ENCODE measurements at regions not wholly inside any gene's neighbourhood (a gene's known extent, or its start where the extent isn't known, plus 50 kb on each side); places are given as distances from the start of the nearest gene placed in this dataset.
A peak's percentile ranks its signal among the peaks of the same experiment; 100 is the strongest.
"Not testable (repeated sequence)": the region's sequence is repeated elsewhere in the genome, so short reads cannot be mapped to it uniquely, and the experiment has no call there.

DNA sequence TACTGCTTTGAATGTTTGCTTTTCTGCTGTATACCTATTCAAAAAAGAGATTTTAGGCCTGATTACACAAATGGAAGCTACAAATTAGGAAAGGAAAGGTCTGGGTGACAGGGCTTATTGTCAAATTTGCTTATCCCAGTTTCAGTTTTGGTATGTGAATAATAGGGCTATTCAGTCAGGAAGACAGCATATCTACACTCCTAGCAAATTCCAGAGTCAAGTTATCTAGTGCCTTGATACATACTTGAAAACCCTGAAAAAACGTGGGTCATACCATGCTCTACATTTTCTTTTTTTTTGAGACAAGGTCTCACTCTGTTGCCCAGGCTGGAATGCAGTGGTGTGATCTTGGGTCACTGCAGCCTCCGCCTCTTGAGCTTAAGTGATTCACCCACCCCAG lies 59.2 kb upstream of the CCDC180 start:
- DNase-seq (ENCODE audit: low spot score): peak; percentile 13

DNA sequence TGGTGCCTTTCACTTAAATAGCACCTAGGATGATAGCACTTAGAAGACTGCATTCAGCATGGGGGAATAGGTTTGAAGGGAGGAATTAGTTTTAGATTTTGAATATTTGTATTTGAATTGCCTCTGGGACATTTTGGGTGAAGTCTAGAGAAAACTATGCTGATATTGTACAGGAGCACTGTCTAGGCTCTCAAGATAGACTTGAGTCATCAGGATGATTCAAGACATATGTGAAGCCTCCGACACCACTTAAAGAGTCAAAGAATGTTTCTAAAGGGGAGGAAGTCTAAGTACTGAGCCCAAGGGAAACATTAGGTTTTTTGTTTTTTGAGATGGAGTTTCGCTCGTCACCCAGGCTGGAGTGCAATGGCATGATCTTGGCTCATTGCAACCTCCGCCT lies 63.9 kb upstream of the CCDC180 start:
- DNase-seq (ENCODE audit: low spot score): no peak

- peak; percentile 26 for DNase-seq (ENCODE audit: low spot score)
These were observed 66.0 kb upstream of the CCDC180 start for GRCh38 chr9:97241430-97241829.

GRCh38 chr9:97237951-97238889 lies 69.2 kb upstream of the CCDC180 start:
- peak; percentile 88 for DNase-seq (ENCODE audit: low spot score)

GRCh38 chr9:97237311-97237786 lies 70.1 kb upstream of the CCDC180 start:
- DNase-seq (ENCODE audit: low spot score): no peak

DNA sequence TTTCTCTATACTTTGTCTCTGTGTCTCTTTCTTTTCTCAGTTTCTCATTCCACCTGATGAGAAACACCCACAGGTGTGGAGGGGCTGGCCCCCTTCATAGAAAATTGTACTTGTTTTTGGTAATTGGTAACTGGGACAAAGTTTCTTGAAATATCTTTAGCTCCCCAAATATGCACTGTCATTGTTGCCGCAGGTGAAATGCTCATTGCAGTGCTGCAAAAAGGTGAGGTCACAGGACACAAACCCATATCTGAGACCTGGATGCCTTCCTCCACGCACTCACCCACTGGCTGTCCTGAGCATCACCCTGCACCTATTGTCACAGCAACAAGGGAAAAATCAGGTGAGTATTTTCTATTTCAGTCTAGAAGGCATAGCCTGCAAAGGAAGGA lies 74.5 kb upstream of the CCDC180 start:
- DNase-seq (ENCODE audit: low spot score): not testable (repeated sequence)

DNA sequence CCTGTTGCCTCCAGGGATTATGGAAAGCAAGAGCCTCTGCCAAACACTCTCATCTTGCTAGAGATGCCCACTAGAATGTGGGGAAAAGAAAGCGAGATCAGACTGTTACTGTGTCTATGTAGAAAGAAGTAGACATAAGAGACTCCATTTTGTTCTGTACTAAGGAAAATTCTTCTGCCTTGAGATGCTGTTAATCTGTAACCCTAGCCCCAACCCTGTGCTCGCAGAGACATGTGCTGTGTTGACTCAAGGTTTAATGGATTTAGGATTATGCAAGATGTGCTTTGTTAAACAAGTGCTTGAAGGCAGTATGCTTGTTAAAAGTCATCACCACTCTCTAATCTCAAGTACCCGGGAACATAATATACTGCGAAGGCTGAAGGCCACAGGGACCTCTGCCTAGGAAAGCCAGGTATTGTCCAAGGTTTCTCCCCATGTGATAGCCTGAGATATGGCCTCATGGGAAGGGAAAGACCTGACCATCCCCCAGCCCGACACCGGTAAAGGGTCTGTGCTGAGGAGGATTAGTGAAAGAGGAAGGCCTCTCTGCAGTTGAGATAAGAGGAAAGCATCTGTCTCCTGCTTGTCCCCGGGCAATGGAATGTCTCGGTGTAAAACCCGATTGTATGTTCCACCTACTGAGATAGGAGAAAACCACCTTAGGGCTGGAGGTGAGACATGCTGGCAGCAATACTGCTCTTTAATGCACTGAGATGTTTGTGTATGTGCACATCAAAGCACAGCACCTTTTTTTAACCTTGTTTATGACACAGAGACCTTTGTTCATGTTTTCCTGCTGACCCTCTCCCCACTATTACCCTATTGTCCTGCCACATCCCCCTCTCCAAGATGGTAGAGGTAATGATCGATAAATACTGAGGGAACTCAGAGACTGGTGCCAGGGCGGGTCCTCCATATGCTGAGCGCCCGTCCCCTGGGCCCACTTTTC lies 75.1 kb upstream of the CCDC180 start:
- not testable (repeated sequence) for DNase-seq (ENCODE audit: low spot score)

DNA sequence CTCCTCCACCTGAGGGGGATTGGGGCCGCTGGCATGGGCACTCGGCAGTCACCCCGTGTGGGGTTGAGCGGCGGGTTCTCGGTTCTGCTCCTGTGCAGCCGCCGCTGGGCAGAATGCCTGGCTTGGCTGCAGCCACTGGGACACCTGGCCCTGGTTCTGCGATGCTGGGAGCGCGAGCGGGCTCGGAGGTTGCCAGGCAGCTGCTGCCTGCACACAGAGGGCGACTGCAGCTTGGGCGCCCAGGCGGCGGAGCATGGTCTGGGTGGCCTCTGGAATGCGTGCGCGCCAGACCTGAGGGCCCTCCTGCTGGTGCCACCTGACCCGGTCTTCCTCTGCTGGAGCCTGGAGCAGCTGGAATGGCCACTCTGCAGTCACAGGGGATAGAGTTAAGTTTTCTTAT lies 85.1 kb upstream of the CCDC180 start:
- not testable (repeated sequence) for DNase-seq (ENCODE audit: low spot score)

GRCh38 chr9:97221478-97222355 lies 85.7 kb upstream of the CCDC180 start:
- DNase-seq (ENCODE audit: low spot score): peak; percentile 74

- no peak for DNase-seq (ENCODE audit: low spot score)
These were observed 86.5 kb upstream of the CCDC180 start for GRCh38 chr9:97220894-97221477.

- DNase-seq (ENCODE audit: low spot score): not testable (repeated sequence)
These were observed 87.1 kb upstream of the CCDC180 start for GRCh38 chr9:97220396-97220795.

DNA sequence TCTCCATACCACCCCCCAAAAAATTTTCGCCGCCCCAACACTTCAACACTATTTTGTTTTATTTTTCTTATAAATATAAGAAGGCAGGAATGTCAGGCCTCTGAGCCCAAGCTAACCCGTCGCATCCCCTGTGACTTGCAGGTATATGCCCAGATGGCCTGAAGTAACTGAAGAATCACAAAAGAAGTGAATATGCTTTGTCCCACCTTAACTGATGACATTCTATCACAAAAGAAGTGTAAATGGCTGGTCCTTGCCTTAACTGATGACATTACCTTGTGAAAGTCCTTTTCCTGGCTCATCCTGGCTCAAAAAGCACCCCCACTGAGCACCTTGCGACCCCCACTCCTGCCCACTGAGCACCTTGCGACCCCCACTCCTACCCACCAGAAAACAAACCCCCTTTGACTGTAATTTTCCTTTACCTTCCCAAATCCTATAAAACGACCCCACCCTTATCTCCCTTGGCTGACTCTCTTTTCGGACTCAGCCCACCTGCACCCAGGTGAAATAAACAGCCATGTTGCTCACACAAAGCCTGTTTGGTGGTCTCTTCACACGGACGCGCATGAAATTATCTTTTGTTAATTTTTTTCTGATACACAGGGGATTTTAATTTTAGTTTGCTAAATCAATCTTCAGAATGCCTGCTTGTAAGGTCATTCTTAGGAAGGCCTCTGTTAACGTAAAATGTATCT lies 87.9 kb upstream of the CCDC180 start:
- not testable (repeated sequence) for DNase-seq (ENCODE audit: low spot score)

DNA sequence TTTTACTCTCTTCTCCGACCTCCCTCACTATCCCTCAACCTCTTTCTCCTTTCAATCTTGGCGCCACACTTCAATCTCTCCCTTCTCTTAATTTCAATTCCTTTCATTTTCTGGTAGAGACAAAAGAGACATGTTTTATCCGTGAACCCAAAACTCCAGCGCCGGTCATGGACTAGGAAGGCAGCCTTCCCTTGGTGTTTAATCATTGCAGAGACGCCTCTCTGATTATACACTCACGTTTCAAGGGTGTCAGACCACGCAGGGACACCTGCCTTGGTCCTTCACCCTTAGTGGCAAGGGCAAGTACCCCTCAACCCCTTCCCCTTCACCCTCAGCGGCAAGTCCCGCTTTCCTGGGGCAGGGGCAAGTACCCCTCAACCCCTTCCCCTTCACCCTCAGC lies 92.3 kb upstream of the CCDC180 start:
- DNase-seq (ENCODE audit: low spot score): not testable (repeated sequence)

DNA sequence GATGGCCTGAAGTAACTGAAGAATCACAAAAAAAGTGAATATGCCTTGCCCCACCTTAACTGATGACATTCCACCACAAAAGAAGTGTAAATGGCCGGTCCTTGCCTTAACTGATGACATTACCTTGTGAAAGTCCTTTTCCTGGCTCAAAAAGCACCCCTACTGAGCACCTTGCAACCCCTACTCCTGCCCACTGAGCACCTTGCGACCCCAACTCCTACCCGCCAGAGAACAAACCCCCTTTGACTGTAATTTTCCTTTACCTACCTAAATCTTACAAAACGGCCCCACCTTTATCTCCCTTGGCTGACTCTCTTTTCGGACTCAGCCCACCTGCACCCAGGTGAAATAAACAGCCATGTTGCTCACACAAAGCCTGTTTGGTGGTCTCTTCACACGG lies 92.9 kb upstream of the CCDC180 start:
- not testable (repeated sequence) for DNase-seq (ENCODE audit: low spot score)

DNA sequence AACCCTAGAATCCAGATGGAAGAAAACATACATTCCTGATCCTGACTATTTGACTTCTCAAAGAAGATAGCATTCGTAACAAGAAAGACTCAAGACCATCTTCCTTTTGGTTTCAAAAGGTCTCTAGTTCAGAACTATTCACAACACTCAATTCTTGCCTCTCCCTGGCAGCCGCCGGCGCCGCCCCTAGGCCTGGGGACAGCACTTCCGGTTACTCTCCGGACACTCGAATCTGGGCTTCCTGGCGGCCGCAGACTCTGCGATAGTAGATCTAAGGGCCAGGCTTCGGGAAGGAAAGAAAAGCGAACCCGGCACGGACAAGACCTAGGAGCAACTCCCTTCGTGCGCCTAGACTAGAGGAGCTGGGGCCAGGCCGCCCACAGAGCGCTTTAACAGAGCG lies 107.8 kb upstream of the CCDC180 start:
- not testable (repeated sequence) for DNase-seq (ENCODE audit: low spot score)

GRCh38 chr9:97193767-97194166 lies 113.7 kb upstream of the CCDC180 start:
- peak; percentile 94 for DNase-seq (ENCODE audit: low spot score)

- no peak for DNase-seq (ENCODE audit: low spot score)
These were observed 118.9 kb upstream of the CCDC180 start for GRCh38 chr9:97188545-97188944.

- DNase-seq (ENCODE audit: low spot score): not testable (repeated sequence)
These were observed 119.8 kb upstream of the CCDC180 start for GRCh38 chr9:97187706-97188105.

DNA sequence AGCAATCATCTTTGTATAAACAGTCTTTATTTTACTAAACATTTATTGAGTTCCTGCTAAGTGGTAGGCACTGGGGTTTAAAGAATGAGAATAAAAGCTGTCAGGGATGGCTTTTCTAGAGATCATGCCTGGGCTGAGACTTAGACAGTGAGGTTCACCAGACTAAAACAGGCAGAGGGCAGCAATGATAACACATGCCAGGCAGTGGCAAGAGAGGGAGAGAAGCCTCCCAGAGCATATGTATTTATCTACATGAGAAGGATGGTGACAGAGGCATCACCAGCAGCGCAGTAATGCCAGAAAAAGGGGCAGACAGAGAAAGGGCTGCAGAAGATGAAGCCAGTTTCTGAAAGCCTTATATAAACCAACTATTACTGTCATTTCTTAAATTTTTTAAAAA lies 121.0 kb upstream of the CCDC180 start:
- DNase-seq (ENCODE audit: low spot score): no peak

- not testable (repeated sequence) for DNase-seq (ENCODE audit: low spot score)
These were observed 124.9 kb upstream of the CCDC180 start for GRCh38 chr9:97182532-97182931.

Data from kidney tubule cell (primary cell).